ENCODE measurements at regions not wholly inside any gene's neighbourhood (a gene's known extent, or its start where the extent isn't known, plus 50 kb on each side); places are given as distances from the start of the nearest gene placed in this dataset.

DNA sequence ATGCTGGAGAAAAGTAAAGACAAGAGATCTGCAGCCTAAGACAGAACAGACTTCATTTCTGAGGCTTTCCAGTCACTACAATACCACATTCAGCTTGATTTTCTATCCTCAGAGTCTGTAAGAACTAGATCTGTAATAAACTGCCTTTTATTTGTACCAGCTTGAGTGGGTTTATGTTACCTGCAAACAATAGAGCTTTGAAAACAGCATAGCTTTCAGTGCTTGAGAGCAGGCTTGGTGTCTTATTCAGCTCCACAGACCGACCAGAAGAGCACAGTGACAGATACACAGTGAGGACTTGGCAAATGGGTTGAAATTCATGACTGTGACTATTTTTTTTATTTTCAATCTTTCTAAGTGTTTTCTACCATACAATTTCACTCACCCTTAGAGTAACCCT lies 207.8 kb upstream of the OTX2 start:
- TF ChIP-seq, protein P1, sequence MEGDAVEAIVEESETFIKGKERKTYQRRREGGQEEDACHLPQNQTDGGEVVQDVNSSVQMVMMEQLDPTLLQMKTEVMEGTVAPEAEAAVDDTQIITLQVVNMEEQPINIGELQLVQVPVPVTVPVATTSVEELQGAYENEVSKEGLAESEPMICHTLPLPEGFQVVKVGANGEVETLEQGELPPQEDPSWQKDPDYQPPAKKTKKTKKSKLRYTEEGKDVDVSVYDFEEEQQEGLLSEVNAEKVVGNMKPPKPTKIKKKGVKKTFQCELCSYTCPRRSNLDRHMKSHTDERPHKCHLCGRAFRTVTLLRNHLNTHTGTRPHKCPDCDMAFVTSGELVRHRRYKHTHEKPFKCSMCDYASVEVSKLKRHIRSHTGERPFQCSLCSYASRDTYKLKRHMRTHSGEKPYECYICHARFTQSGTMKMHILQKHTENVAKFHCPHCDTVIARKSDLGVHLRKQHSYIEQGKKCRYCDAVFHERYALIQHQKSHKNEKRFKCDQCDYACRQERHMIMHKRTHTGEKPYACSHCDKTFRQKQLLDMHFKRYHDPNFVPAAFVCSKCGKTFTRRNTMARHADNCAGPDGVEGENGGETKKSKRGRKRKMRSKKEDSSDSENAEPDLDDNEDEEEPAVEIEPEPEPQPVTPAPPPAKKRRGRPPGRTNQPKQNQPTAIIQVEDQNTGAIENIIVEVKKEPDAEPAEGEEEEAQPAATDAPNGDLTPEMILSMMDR (IDR thresholded peaks at IDR 0.05; ENCODE audit: borderline replicate concordance, insufficient read depth, low read depth, low read length) = no peak

DNA sequence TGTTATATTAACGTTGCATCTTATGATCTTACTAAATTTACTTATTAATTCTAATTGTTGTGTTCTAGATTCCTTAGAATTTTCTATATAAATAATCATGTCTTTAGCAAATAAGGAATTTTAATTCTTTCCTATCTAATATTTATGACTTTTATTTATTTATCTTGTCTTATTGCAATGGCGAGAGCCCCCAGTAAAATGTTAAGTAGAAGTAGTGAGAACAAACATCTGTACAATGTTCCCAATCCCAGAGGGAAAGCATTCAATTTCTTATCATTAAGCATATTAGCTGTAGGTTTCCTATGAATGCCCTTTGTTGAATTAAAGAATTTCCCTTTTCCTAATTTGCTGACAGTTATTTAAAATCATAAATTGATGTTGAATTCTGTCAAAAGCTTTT lies 203.7 kb upstream of the OTX2 start:
- no peak overlapping the region for H3K4me3 ChIP-seq (ENCODE audit: low read depth, low read length)
- TF ChIP-seq, protein P1 (IDR thresholded peaks at IDR 0.05; ENCODE audit: borderline replicate concordance, insufficient read depth, low read depth, low read length) = no peak

More for the DNA sequence above, 207.8 kb upstream of the OTX2 start:
- no peak overlapping the region for H3K4me3 ChIP-seq (ENCODE audit: low read depth, low read length)

GRCh38 chr14:57009585-57010515 lies 199.6 kb upstream of the OTX2 start:
- TF ChIP-seq, protein P1 (IDR thresholded peaks at IDR 0.05; ENCODE audit: borderline replicate concordance, insufficient read depth, low read depth, low read length) = no peak
- H3K4me3 ChIP-seq (ENCODE audit: low read depth, low read length) = no peak overlapping the region

GRCh38 chr14:57008534-57008933 lies 198.3 kb upstream of the OTX2 start:
- TF ChIP-seq, protein P1 (IDR thresholded peaks at IDR 0.05; ENCODE audit: borderline replicate concordance, insufficient read depth, low read depth, low read length) = no peak
- no peak overlapping the region for H3K4me3 ChIP-seq (ENCODE audit: low read depth, low read length)

- no peak overlapping the region for H3K4me3 ChIP-seq (ENCODE audit: low read depth, low read length)
- TF ChIP-seq, protein P1 (IDR thresholded peaks at IDR 0.05; ENCODE audit: borderline replicate concordance, insufficient read depth, low read depth, low read length) = no peak
Measured at GRCh38 chr14:56998728-56999127, 188.4 kb upstream of the OTX2 start.

DNA sequence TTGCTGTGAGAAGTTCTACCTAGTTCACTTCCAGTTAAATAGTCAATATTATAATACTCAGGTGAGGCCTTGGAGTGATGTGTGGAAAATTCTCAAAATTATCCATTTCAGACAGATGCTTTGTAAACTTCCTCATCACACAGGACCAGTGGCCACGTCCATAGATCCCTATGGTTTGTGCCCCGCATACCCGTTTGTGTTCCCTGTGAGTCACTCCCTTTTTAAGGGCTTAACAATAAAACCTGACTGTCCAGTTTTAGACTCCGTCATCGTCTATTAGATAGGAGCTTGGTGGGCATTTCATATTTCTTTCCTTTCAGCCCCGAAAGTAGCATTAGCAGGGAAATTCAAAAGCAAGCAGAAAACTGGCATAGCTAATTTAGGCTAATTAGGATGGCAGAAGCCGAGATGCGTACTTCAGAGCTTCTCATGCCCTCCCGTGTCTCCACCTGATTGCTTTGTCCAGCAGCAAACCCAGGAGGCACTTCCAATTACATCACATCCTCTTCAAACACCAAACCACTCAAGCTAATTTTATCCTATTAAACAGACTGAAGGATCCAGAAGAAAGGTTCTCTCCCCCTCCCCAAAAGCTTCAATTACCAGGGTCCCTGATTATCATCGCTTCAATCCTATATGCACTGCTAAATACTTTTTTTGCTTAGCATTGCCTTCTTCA lies 186.6 kb upstream of the OTX2 start:
- no peak overlapping the region for H3K4me3 ChIP-seq (ENCODE audit: low read depth, low read length)
- TF ChIP-seq, protein P1 (IDR thresholded peaks at IDR 0.05; ENCODE audit: borderline replicate concordance, insufficient read depth, low read depth, low read length) = no peak

All from GM12875 (cell line).